Glutamatergic neuron (in vitro differentiated cells): ENCODE measurements at regions not wholly inside any gene's neighbourhood (a gene's known extent, or its start where the extent isn't known, plus 50 kb on each side); places are given as distances from the start of the nearest gene placed in this dataset.

Experiments
- DNase-seq: peaks from one replicate; pipeline ENCODE4 v3.0.0; 2022
- H3K27ac Mint-ChIP-seq: one replicate; pipeline ENCODE4 v1.8.0; 2020; ENCODE audit warnings: mild to moderate bottlenecking, mixed read lengths, inconsistent platforms; ENCODE audit not compliant: unreplicated experiment
- H3K27me3 Mint-ChIP-seq: one replicate; pipeline ENCODE4 v1.8.0; 2020; ENCODE audit warnings: mild to moderate bottlenecking, moderate library complexity, mixed read lengths, inconsistent platforms; ENCODE audit not compliant: unreplicated experiment
- H3K36me3 Mint-ChIP-seq: one replicate; pipeline ENCODE4 v1.8.0; 2020; ENCODE audit warnings: mild to moderate bottlenecking, mixed read lengths, inconsistent platforms; ENCODE audit not compliant: unreplicated experiment
- H3K4me1 Mint-ChIP-seq: one replicate; pipeline ENCODE4 v1.8.0; 2020; ENCODE audit warnings: mild to moderate bottlenecking, low read depth, mixed read lengths, inconsistent platforms; ENCODE audit not compliant: unreplicated experiment
- H3K4me3 Mint-ChIP-seq: one replicate; pipeline ENCODE4 v1.8.0; 2020; ENCODE audit warnings: mild to moderate bottlenecking, mixed read lengths, inconsistent platforms; ENCODE audit not compliant: unreplicated experiment
- H3K9me3 Mint-ChIP-seq: one replicate; pipeline ENCODE4 v1.8.0; 2020; ENCODE audit warnings: mild to moderate bottlenecking, moderate library complexity, mixed read lengths, inconsistent platforms; ENCODE audit not compliant: unreplicated experiment
- CTCF ChIP-seq: fragments of 200-600 bp; sonication (generic); IDR thresholded peaks from one replicate; pipeline ENCODE4 v1.5.0; 2021; ENCODE audit not compliant: partially characterized antibody, unreplicated experiment

DNA sequence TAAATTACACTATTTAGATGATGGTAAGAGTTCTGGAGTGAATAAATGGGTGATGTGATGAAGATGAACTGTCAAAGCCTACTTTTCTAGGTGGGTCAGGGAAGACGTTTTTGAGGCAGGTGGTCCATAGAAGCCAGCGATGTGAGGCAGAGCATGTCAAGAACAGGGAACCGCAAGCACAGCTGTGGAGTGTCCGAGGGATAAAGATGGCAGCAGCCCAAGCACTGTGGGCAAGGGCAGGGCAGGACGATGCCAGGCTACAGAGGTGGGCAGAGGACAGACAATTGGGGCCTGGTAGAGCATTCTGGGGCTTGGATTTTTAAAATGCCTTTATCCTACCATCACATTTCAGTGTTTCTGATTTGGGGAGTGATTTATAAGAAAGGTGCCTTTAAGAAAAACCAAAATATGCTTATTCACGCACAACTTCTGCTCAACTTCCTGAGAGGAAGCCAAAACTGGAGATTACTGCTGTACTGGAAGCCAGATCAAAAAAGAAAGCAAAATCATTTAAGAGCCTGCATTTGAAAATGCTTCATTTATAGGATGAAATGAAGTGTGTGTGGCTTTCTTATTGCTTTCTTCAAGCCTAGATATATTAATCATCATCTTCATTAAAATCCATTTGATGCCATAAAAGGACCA is 119.0 kb upstream of the WDR17 start:
- no peaks in the 10 kb centered on the region for H3K4me1 Mint-ChIP-seq
- TF ChIP-seq CTCF: no peak
- no peak overlapping the region for H3K27ac Mint-ChIP-seq
- H3K4me3 Mint-ChIP-seq: no peak overlapping the region
- H3K9me3 Mint-ChIP-seq: no peaks in the 10 kb centered on the region
- H3K27me3 Mint-ChIP-seq: no peaks in the 10 kb centered on the region
- no peaks in the 10 kb centered on the region for H3K36me3 Mint-ChIP-seq
- DNase-seq: no peak

GRCh38 chr4:175947117-175947722 is 118.4 kb upstream of the WDR17 start:
- no peak overlapping the region for H3K27ac Mint-ChIP-seq
- no peaks in the 10 kb centered on the region for H3K36me3 Mint-ChIP-seq
- H3K4me1 Mint-ChIP-seq: no peaks in the 10 kb centered on the region
- no peaks in the 10 kb centered on the region for H3K9me3 Mint-ChIP-seq
- peak; percentile 91 for TF ChIP-seq CTCF
- no peaks in the 10 kb centered on the region for H3K27me3 Mint-ChIP-seq
- no peak for DNase-seq
- H3K4me3 Mint-ChIP-seq: no peak overlapping the region

- TF ChIP-seq CTCF: no peak
These were observed 113.8 kb upstream of the WDR17 start for GRCh38 chr4:175951794-175952193.

DNA sequence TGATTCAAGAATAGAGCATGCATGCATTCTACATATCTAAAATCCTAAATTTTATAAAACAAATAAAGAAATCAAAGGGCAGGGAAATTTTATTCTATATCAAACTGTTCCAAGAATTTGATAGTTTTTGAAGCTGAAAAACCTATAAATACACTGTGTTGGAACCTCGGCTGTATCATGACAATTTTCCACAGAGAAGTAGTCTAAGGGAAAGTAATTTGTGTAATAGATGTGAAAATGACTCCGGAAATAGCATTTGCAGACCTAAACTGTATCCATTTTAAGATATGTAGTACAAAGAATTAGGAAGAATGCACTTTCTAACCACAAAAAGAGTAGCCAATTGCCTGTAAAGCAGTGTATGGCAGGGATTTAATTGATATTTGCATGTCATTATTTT is 112.5 kb upstream of the WDR17 start:
- Mint-ChIP-seq H3K4me1 (no peaks in the 10 kb centered on the region), H3K27me3 (no peaks in the 10 kb centered on the region), H3K9me3 (no peaks in the 10 kb centered on the region), H3K4me3 (no peak overlapping the region), H3K27ac (no peak overlapping the region), H3K36me3 (no peaks in the 10 kb centered on the region)
- TF ChIP-seq CTCF: no peak
- DNase-seq: no peak

More at GRCh38 chr4:175951794-175952193, 113.8 kb upstream of the WDR17 start:
- DNase-seq: no peak
- Mint-ChIP-seq H3K27me3 (no peaks in the 10 kb centered on the region), H3K4me1 (no peaks in the 10 kb centered on the region), H3K36me3 (no peaks in the 10 kb centered on the region), H3K27ac (no peak overlapping the region), H3K4me3 (no peak overlapping the region), H3K9me3 (no peaks in the 10 kb centered on the region)

DNA sequence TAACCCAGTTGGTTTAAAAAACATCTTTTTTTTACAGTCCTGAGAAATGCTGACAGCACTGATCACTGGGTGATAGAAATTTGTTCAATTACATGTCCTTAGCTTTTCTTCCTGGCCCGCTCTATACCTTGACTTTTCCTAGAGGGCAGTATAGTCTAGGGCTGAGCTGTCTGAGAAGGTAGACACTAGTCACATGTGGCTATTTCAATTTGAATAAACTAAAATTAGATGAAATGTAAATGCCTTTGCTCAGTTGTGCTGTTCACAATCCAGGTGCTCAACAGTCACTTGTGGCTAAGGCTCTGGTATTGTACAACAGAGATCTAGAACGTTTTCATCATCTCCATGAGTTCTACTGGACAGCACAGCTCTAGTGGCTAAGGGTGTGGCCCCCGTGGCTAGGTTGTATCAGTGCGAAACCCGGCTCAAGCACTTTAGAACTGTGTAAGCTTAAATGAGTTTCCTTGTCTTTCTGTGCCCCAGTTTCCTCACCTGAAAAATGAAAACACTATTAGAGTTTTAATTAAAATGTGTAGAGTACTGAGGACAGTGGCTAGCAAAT is 111.6 kb upstream of the WDR17 start:
- no peaks in the 10 kb centered on the region for H3K9me3 Mint-ChIP-seq
- H3K4me1 Mint-ChIP-seq: no peaks in the 10 kb centered on the region
- no peaks in the 10 kb centered on the region for H3K27me3 Mint-ChIP-seq
- no peaks in the 10 kb centered on the region for H3K36me3 Mint-ChIP-seq
- no peak overlapping the region for H3K4me3 Mint-ChIP-seq
- no peak for TF ChIP-seq CTCF
- no peak overlapping the region for H3K27ac Mint-ChIP-seq
- no peak for DNase-seq
